Epithelial cell of esophagus (primary cell): ENCODE measurements at regions not wholly inside any gene's neighbourhood (a gene's known extent, or its start where the extent isn't known, plus 50 kb on each side); places are given as distances from the start of the nearest gene placed in this dataset.

Experiments used
- DNase-seq: peaks from one replicate; pipeline ENCODE4 v3.0.0; 2010; ENCODE audit warnings: low read depth
- H3K4me3 ChIP-seq: 2 replicates; pipeline ENCODE4 v1.5.1; 2011; ENCODE audit warnings: mild to moderate bottlenecking, low read length, control low read depth
- TF ChIP-seq, protein P1 (sequence below): IDR thresholded peaks from 2 replicates; pipeline ENCODE4 v1.5.1; 2011; ENCODE audit warnings: low read depth, mild to moderate bottlenecking, low read length, control low read depth, inconsistent platforms; ENCODE audit not compliant: insufficient read depth; ENCODE audit errors: missing control alignments

DNA sequence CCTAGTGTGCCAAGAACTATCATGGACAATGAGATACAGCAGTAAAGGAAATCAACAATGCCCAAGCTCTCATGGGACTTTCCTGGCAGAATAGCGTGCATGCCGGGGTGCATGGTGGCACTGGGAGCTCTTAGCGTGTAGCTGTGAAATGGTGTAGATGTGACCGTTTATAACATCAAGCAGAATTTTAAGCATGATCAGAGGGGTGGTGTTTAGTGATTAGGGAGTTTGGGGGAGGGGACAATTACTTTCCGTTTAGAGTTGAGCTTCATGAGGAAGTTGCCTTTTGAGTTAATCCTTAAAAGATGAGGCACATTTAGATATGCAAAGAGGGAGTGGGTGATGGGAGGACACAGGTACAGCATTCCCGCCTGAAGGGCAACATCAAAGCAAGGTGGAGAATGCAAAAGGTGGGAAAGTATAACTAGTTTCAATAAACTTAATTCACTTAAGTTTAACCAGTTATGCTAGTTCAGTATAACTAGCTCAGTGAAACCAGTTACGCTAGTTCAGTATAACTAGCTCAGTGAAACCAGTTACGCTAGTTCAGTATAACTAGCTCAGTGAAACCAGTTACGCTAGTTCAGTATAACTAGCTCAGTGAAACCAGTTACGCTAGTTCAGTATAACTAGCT lies 661.6 kb downstream of the QKI start:
- no peak overlapping the region for H3K4me3 ChIP-seq
- no peak for DNase-seq
- TF ChIP-seq, protein P1, sequence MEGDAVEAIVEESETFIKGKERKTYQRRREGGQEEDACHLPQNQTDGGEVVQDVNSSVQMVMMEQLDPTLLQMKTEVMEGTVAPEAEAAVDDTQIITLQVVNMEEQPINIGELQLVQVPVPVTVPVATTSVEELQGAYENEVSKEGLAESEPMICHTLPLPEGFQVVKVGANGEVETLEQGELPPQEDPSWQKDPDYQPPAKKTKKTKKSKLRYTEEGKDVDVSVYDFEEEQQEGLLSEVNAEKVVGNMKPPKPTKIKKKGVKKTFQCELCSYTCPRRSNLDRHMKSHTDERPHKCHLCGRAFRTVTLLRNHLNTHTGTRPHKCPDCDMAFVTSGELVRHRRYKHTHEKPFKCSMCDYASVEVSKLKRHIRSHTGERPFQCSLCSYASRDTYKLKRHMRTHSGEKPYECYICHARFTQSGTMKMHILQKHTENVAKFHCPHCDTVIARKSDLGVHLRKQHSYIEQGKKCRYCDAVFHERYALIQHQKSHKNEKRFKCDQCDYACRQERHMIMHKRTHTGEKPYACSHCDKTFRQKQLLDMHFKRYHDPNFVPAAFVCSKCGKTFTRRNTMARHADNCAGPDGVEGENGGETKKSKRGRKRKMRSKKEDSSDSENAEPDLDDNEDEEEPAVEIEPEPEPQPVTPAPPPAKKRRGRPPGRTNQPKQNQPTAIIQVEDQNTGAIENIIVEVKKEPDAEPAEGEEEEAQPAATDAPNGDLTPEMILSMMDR: no peak

DNA sequence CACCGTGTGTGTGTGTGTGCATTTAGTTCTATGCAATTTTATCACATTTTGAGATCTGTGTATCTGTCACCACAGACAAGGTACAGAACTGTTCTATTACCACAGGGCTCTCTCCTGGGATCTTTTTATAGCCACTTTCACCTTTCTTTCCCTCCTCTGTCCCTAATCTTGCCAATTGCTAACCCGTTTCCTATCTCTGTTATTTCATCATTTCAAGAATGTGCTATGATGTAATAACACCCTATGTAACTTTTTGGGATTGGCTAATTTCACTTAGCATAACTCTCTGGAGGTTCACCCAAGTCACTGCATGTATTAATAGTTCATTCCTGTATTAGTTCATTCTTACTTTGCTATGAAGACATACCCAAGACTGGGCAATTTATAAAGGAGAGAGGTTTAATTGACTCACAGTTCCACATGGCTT lies 657.7 kb downstream of the QKI start:
- H3K4me3 ChIP-seq: no peak overlapping the region
- TF ChIP-seq, protein P1: no peak
- DNase-seq: no peak

- DNase-seq: no peak
- H3K4me3 ChIP-seq: no peak overlapping the region
- TF ChIP-seq, protein P1: no peak
Measured at GRCh38 chr6:164069350-164069990, 655.0 kb downstream of the QKI start.

DNA sequence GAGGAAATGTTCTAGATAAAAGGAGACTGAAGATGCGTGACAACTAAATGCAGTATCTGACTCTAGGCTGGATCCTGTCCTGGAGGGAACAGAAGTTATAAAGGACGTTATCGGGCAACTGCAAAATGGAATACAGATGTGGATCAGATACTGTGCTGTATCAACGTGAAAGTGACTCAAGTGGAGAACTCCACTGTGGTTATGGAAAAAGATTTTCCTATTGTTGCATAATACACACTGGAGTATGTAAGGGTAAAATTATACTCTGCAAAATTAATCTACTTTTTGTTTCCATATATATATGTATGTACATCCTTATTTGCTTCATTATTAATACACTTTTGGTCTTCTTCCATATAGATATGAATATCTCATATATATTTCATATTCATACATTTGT lies 654.0 kb downstream of the QKI start:
- TF ChIP-seq, protein P1: no peak
- no peak overlapping the region for H3K4me3 ChIP-seq

GRCh38 chr6:164066766-164067165 lies 652.2 kb downstream of the QKI start:
- no peak for DNase-seq
- TF ChIP-seq, protein P1: no peak
- no peak overlapping the region for H3K4me3 ChIP-seq

More for the DNA sequence above, 654.0 kb downstream of the QKI start:
- no peak for DNase-seq

DNA sequence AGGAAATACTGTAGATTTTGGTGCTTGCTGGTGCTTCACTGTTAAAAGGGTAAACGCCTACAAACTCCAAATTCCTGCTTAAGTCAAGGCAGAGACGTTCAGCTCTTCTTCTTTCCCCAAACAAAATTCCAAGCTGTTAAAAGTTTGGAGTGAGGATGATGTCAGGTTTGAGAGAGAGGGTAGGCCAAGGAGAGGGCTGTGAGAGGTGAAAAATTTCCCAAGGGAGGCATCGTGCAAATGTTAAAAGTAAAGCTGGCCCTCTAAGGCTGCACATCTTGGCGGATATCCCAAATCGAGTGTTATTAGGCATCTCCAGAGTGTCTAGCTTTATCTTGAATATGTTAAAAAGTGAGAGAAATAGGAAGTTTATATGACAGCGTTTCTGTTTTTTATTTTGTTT lies 651.8 kb downstream of the QKI start:
- TF ChIP-seq, protein P1: no peak

GRCh38 chr6:164063346-164063745 lies 648.8 kb downstream of the QKI start:
- DNase-seq: no peak
- TF ChIP-seq, protein P1: no peak
- H3K4me3 ChIP-seq: no peak overlapping the region

More for the DNA sequence above, 651.8 kb downstream of the QKI start:
- DNase-seq: no peak
- H3K4me3 ChIP-seq: no peak overlapping the region
